Activated naive CD4-positive, alpha-beta T cell treated with anti-CD3 and anti-CD28 coated beads for 36 hours (primary cell): ENCODE measurements at regions not wholly inside any gene's neighbourhood (a gene's known extent, or its start where the extent isn't known, plus 50 kb on each side); places are given as distances from the start of the nearest gene placed in this dataset.

Experiments
- CTCF ChIA-PET: fragments of 350-600 bp; sonication (Branson Sonifier 250); formaldehyde crosslinking; loops from one replicate; lab custom pipeline; 2021; ENCODE audit warnings: antibody characterized with exemption; lab: Charles Lee
- DNase-seq: peaks from one replicate; pipeline ENCODE4 v3.0.0-alpha.2; 2020
- H3K27ac Mint-ChIP-seq: one replicate; pipeline ENCODE4 v1.8.0; 2021; ENCODE audit warnings: mild to moderate bottlenecking, mixed read lengths
- H3K27me3 Mint-ChIP-seq: one replicate; pipeline ENCODE4 v1.8.0; 2021; ENCODE audit warnings: low read depth, mixed read lengths
- H3K36me3 Mint-ChIP-seq: one replicate; pipeline ENCODE4 v1.8.0; 2021; ENCODE audit warnings: low read depth, mixed read lengths
- H3K4me1 Mint-ChIP-seq: one replicate; pipeline ENCODE4 v1.8.0; 2021; ENCODE audit warnings: low read depth, mixed read lengths
- H3K4me3 Mint-ChIP-seq: one replicate; pipeline ENCODE4 v1.8.0; 2021; ENCODE audit warnings: mild to moderate bottlenecking, moderate library complexity, mixed read lengths
- H3K9me3 Mint-ChIP-seq: one replicate; pipeline ENCODE4 v1.8.0; 2021; ENCODE audit warnings: mixed read lengths
- intact Hi-C: fragments of 100-400 bp; cut with micrococcal nuclease; formaldehyde crosslinking; loops from one replicate; pipeline ENCODE4 v1.15.1; 2023

DNA sequence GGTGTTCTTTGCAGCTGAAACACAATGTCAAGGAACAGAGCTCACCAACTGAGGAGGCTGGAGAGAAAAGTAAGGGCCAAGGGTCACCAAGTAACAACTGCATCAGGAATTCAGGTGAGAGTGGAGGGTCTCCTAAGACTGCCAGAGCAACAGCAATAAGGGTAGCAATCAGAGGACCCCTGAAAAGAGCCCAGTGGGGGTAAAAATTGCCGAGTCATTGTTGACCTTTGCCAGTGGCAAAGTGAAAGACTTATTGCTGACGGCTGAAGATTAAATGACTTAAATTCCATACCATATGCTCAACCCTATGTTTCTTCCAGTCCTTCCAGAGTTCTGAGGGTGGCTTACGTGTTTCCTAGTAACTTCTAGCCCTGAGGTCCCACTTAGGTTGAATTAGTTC is 51.9 kb upstream of the ARHGAP42 start:
- H3K4me1 Mint-ChIP-seq = no peaks in the 10 kb centered on the region
- intact Hi-C loops = no loop called here
- H3K27ac Mint-ChIP-seq = no peak overlapping the region
- peaks cover 9% of the 10 kb centered on the region for H3K9me3 Mint-ChIP-seq
- CTCF ChIA-PET = no interaction called here
- no peaks in the 10 kb centered on the region for H3K27me3 Mint-ChIP-seq
- H3K36me3 Mint-ChIP-seq = peaks cover 2% of the 10 kb centered on the region
- no peak overlapping the region for H3K4me3 Mint-ChIP-seq
- no peak for DNase-seq

DNA sequence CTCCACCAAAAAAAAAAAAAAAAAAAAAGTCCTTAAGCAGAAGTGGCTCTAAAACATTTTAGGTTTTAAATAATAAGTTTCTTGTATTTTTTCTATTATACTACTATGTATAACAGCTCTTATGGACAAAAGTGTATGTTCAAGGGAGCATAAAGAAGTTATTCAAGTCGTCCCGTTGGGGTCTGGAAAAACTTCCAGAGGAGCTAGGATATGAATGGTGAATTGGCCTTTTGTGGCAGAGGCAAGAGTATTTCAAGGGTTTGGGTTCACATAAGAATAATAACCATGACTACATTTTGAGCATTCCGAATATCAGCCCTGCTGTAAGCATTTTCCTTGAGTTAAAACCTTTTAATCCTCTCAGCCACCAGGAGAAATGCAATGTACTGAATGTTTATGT is 50.6 kb upstream of the ARHGAP42 start:
- Mint-ChIP-seq H3K27me3 (no peaks in the 10 kb centered on the region), H3K4me1 (no peaks in the 10 kb centered on the region), H3K9me3 (peaks cover 7% of the 10 kb centered on the region), H3K4me3 (no peak overlapping the region), H3K27ac (no peak overlapping the region), H3K36me3 (peaks cover 2% of the 10 kb centered on the region)
- DNase-seq = no peak
- intact Hi-C loops = no loop called here
- CTCF ChIA-PET = no interaction called here
